ENCODE measurements at regions not wholly inside any gene's neighbourhood (a gene's known extent, or its start where the extent isn't known, plus 50 kb on each side); places are given as distances from the start of the nearest gene placed in this dataset.
A peak's percentile ranks its signal among the peaks of the same experiment; 100 is the strongest.

GRCh38 chr13:107873926-107874325 lies 341.4 kb downstream of the LIG4 start:
- Histone ChIP-seq H3K27me3 (ENCODE audit: control insufficient read depth in 1 of 2, insufficient read depth in 1 of 2, low read length in 2 of 2) (peaks cover 0 to 15% of the 10 kb centered on the region in 2 experiments), H3K4me3 (ENCODE audit: insufficient read depth in 1 of 2, low read depth in 1 of 2, low read length in 2 of 2) (no peak overlapping the region), H3K14ac (ENCODE audit: low read length in 2 of 2) (no peak overlapping the region), H3K36me3 (ENCODE audit: control insufficient read depth in 1 of 2, insufficient read depth in 2 of 2, low read depth in 1 of 2, low read length in 2 of 2) (no peaks in the 10 kb centered on the region), H2BK120ac (ENCODE audit: low read depth, low read length) (no peak overlapping the region), H3K27ac (ENCODE audit: low read length, poor library complexity, severe bottlenecking) (no peak overlapping the region), H3K4me2 (ENCODE audit: low read length, poor library complexity, severe bottlenecking) (no peak overlapping the region), H3K4ac (ENCODE audit: low read depth in 1 of 2, low read length in 2 of 2) (no peak overlapping the region), H2BK5ac (ENCODE audit: low read depth, low read length, poor library complexity, severe bottlenecking) (no peak overlapping the region), H3K23ac (ENCODE audit: low read length in 2 of 2) (no peak overlapping the region), H3K9ac (ENCODE audit: low read length) (no peak overlapping the region), H4K91ac (ENCODE audit: low read length) (no peak overlapping the region), H3K4me1 (ENCODE audit: control insufficient read depth, insufficient read depth, low read depth, low read length) (no peaks in the 10 kb centered on the region), H3K9me3 (ENCODE audit: control insufficient read depth, low read length) (no peaks in the 10 kb centered on the region), H2BK15ac (ENCODE audit: low read depth, poor library complexity, severe bottlenecking) (no peak overlapping the region), H2BK12ac (ENCODE audit: low read length in 2 of 2) (no peak overlapping the region), H3K79me1 (replicated peaks; ENCODE audit: low read length, poor library complexity, severe bottlenecking) (peaks cover 13% of the 10 kb centered on the region), H4K8ac (ENCODE audit: low read length) (no peak overlapping the region), H2AK5ac (ENCODE audit: low read length, severe bottlenecking) (no peak overlapping the region), H2AFZ (ENCODE audit: low read depth, low read length) (no peak overlapping the region), H3K18ac (ENCODE audit: low read depth in 1 of 2, low read length in 2 of 2) (no peak overlapping the region)
- 89% methylated on average over 5 of the region's 5 CpGs for WGBS
- DNase-seq: no peak

GRCh38 chr13:107870400-107870799 lies 344.9 kb downstream of the LIG4 start:
- H3K27ac ChIP-seq (ENCODE audit: low read length, poor library complexity, severe bottlenecking): no peak overlapping the region

GRCh38 chr13:107867701-107868661 lies 347.4 kb downstream of the LIG4 start:
- peak overlapping the region; percentile 92 for H4K8ac ChIP-seq (ENCODE audit: low read length)
- H3K27me3 ChIP-seq (ENCODE audit: control insufficient read depth in 1 of 2, insufficient read depth in 1 of 2, low read length in 2 of 2): peaks cover 0 to 47% of the 10 kb centered on the region in 2 experiments
- H3K27ac ChIP-seq (ENCODE audit: low read length, poor library complexity, severe bottlenecking): peak overlapping the region; percentile 33
- H3K9me3 ChIP-seq (ENCODE audit: control insufficient read depth, low read length): no peaks in the 10 kb centered on the region
- WGBS: under 1% methylated on average over 73 of the region's 81 CpGs
- H3K4me2 ChIP-seq (ENCODE audit: low read length, poor library complexity, severe bottlenecking): peak overlapping the region; percentile 98
- H3K4me1 ChIP-seq (ENCODE audit: control insufficient read depth, insufficient read depth, low read depth, low read length): no peaks in the 10 kb centered on the region
- peak overlapping the region; percentile 84 to 88 for H3K18ac ChIP-seq (ENCODE audit: low read depth in 1 of 2, low read length in 2 of 2)
- H2BK120ac ChIP-seq (ENCODE audit: low read depth, low read length): peak overlapping the region; percentile 73
- peak overlapping the region; percentile 39 to 70 for H2BK12ac ChIP-seq (ENCODE audit: low read length in 2 of 2)
- peak overlapping the region; percentile 92 to 96 for H3K23ac ChIP-seq (ENCODE audit: low read length in 2 of 2)
- H3K9ac ChIP-seq (ENCODE audit: low read length): no peak overlapping the region
- peak overlapping the region; percentile 77 to 93 for H3K4me3 ChIP-seq (ENCODE audit: insufficient read depth in 1 of 2, low read depth in 1 of 2, low read length in 2 of 2)
- peaks cover 13% of the 10 kb centered on the region for H3K79me1 ChIP-seq (replicated peaks; ENCODE audit: low read length, poor library complexity, severe bottlenecking)
- peak; percentile 76 for DNase-seq
- H3K14ac ChIP-seq (ENCODE audit: low read length in 2 of 2): peak overlapping the region in 1 of 2 experiments; percentile 73
- H3K36me3 ChIP-seq (ENCODE audit: control insufficient read depth in 1 of 2, insufficient read depth in 2 of 2, low read depth in 1 of 2, low read length in 2 of 2): no peaks in the 10 kb centered on the region
- peak overlapping the region; percentile 18 for H2AFZ ChIP-seq (ENCODE audit: low read depth, low read length)
- H4K91ac ChIP-seq (ENCODE audit: low read length): peak overlapping the region; percentile 96
- peak overlapping the region; percentile 69 for H2BK5ac ChIP-seq (ENCODE audit: low read depth, low read length, poor library complexity, severe bottlenecking)
- peak overlapping the region; percentile 28 for H2BK15ac ChIP-seq (ENCODE audit: low read depth, poor library complexity, severe bottlenecking)
- H2AK5ac ChIP-seq (ENCODE audit: low read length, severe bottlenecking): no peak overlapping the region
- H3K4ac ChIP-seq (ENCODE audit: low read depth in 1 of 2, low read length in 2 of 2): peak overlapping the region; percentile 35 to 78

More at GRCh38 chr13:107870400-107870799, 344.9 kb downstream of the LIG4 start:
- Histone ChIP-seq H3K23ac (ENCODE audit: low read length in 2 of 2) (no peak overlapping the region), H3K79me1 (replicated peaks; ENCODE audit: low read length, poor library complexity, severe bottlenecking) (peaks cover 17% of the 10 kb centered on the region), H2AK5ac (ENCODE audit: low read length, severe bottlenecking) (no peak overlapping the region), H3K4me2 (ENCODE audit: low read length, poor library complexity, severe bottlenecking) (no peak overlapping the region), H3K4me1 (ENCODE audit: control insufficient read depth, insufficient read depth, low read depth, low read length) (no peaks in the 10 kb centered on the region), H3K27me3 (ENCODE audit: control insufficient read depth in 1 of 2, insufficient read depth in 1 of 2, low read length in 2 of 2) (peaks cover 0 to 40% of the 10 kb centered on the region in 2 experiments), H2BK12ac (ENCODE audit: low read length in 2 of 2) (no peak overlapping the region), H3K36me3 (ENCODE audit: control insufficient read depth in 1 of 2, insufficient read depth in 2 of 2, low read depth in 1 of 2, low read length in 2 of 2) (no peaks in the 10 kb centered on the region), H2AFZ (ENCODE audit: low read depth, low read length) (no peak overlapping the region), H4K8ac (ENCODE audit: low read length) (no peak overlapping the region), H3K4me3 (ENCODE audit: insufficient read depth in 1 of 2, low read depth in 1 of 2, low read length in 2 of 2) (no peak overlapping the region), H4K91ac (ENCODE audit: low read length) (no peak overlapping the region), H2BK15ac (ENCODE audit: low read depth, poor library complexity, severe bottlenecking) (no peak overlapping the region), H2BK120ac (ENCODE audit: low read depth, low read length) (no peak overlapping the region), H3K4ac (ENCODE audit: low read depth in 1 of 2, low read length in 2 of 2) (no peak overlapping the region), H3K9me3 (ENCODE audit: control insufficient read depth, low read length) (no peaks in the 10 kb centered on the region), H3K14ac (ENCODE audit: low read length in 2 of 2) (no peak overlapping the region), H3K9ac (ENCODE audit: low read length) (no peak overlapping the region), H3K18ac (ENCODE audit: low read depth in 1 of 2, low read length in 2 of 2) (no peak overlapping the region), H2BK5ac (ENCODE audit: low read depth, low read length, poor library complexity, severe bottlenecking) (no peak overlapping the region)
- DNase-seq: no peak
- 81% methylated on average over 4 of the region's 4 CpGs for WGBS

- peak overlapping the region; percentile 91 to 92 for H3K18ac ChIP-seq (ENCODE audit: low read depth in 1 of 2, low read length in 2 of 2)
- H3K9me3 ChIP-seq (ENCODE audit: control insufficient read depth, low read length): no peaks in the 10 kb centered on the region
- H2BK12ac ChIP-seq (ENCODE audit: low read length in 2 of 2): peak overlapping the region; percentile 66 to 86
- H2BK15ac ChIP-seq (ENCODE audit: low read depth, poor library complexity, severe bottlenecking): peak overlapping the region; percentile 83
- H2BK5ac ChIP-seq (ENCODE audit: low read depth, low read length, poor library complexity, severe bottlenecking): peak overlapping the region; percentile 44
- H3K14ac ChIP-seq (ENCODE audit: low read length in 2 of 2): peak overlapping the region in 1 of 2 experiments; percentile 76
- H3K4me3 ChIP-seq (ENCODE audit: insufficient read depth in 1 of 2, low read depth in 1 of 2, low read length in 2 of 2): peak overlapping the region; percentile 74 to 93
- peak overlapping the region; percentile 69 for H2AFZ ChIP-seq (ENCODE audit: low read depth, low read length)
- 1% methylated on average over 25 of the region's 79 CpGs for WGBS
- peak overlapping the region; percentile 89 for H4K8ac ChIP-seq (ENCODE audit: low read length)
- peak overlapping the region; percentile 83 for H4K91ac ChIP-seq (ENCODE audit: low read length)
- peaks cover 0 to 47% of the 10 kb centered on the region in 2 experiments for H3K27me3 ChIP-seq (ENCODE audit: control insufficient read depth in 1 of 2, insufficient read depth in 1 of 2, low read length in 2 of 2)
- no peak overlapping the region for H2AK5ac ChIP-seq (ENCODE audit: low read length, severe bottlenecking)
- H3K23ac ChIP-seq (ENCODE audit: low read length in 2 of 2): peak overlapping the region in 1 of 2 experiments; percentile 59
- no peaks in the 10 kb centered on the region for H3K36me3 ChIP-seq (ENCODE audit: control insufficient read depth in 1 of 2, insufficient read depth in 2 of 2, low read depth in 1 of 2, low read length in 2 of 2)
- H3K79me1 ChIP-seq (replicated peaks; ENCODE audit: low read length, poor library complexity, severe bottlenecking): peaks cover 13% of the 10 kb centered on the region
- no peak overlapping the region for H3K9ac ChIP-seq (ENCODE audit: low read length)
- peak overlapping the region; percentile 64 for H3K27ac ChIP-seq (ENCODE audit: low read length, poor library complexity, severe bottlenecking)
- no peaks in the 10 kb centered on the region for H3K4me1 ChIP-seq (ENCODE audit: control insufficient read depth, insufficient read depth, low read depth, low read length)
- peak overlapping the region; percentile 73 for H2BK120ac ChIP-seq (ENCODE audit: low read depth, low read length)
- peak overlapping the region in 1 of 2 experiments; percentile 94 for H3K4ac ChIP-seq (ENCODE audit: low read depth in 1 of 2, low read length in 2 of 2)
- peak overlapping the region; percentile 87 for H3K4me2 ChIP-seq (ENCODE audit: low read length, poor library complexity, severe bottlenecking)
- DNase-seq: peak; percentile 68
Observed at GRCh38 chr13:107866941-107867623, 348.3 kb downstream of the LIG4 start.

Measured in mesenchymal stem cell (in vitro differentiated cells and primary cell).